IMR-90 (cell line): ENCODE measurements at regions not wholly inside any gene's neighbourhood (a gene's known extent, or its start where the extent isn't known, plus 50 kb on each side); places are given as distances from the start of the nearest gene placed in this dataset.

Experiments
- ATAC-seq: fragments of 200-7000 bp; cut with Tn5 transposase; 2 replicates; pipeline ENCODE4 v1.9.1; 2020; ENCODE audit warnings: low read depth, mild to moderate bottlenecking, moderate library complexity
- BruUV-seq: library from RNA; stranded (reverse); fragments of 400-500 nt; replicated peaks from 2 replicates; lab custom pipeline; 2021; lab: Mats Ljungman, UMichigan
- CTCF ChIA-PET: fragments of 300-600 bp; formaldehyde crosslinking; extraction: SDS; loops from one replicate; lab custom pipeline; 2021; ENCODE audit warnings: antibody characterized with exemption; lab: Yijun Ruan, JAX
- POLR2A ChIA-PET: fragments of 300-600 bp; sonication (Branson Sonifier 250); formaldehyde crosslinking; loops from one replicate; lab custom pipeline; 2022; ENCODE audit warnings: antibody characterized with exemption; ENCODE audit not compliant: unreplicated experiment; lab: Charles Lee
- DNase-seq: peaks from one replicate; pipeline ENCODE4 v3.0.0; 2013
- H2AFZ ChIP-seq: replicated peaks from 2 replicates; pipeline ENCODE3; 2013; ENCODE audit warnings: low read length, mild to moderate bottlenecking; ENCODE audit not compliant: poor library complexity
- H2AK5ac ChIP-seq: 2 replicates; pipeline ENCODE4 v1.6.1; 2013; ENCODE audit warnings: low read depth, low read length, inconsistent platforms
- H2AK9ac ChIP-seq: replicated peaks from 2 replicates; pipeline ENCODE3; 2013; ENCODE audit warnings: mild to moderate bottlenecking, low read depth, low read length, moderate library complexity; ENCODE audit not compliant: poor library complexity
- H2BK120ac ChIP-seq: 2 replicates; pipeline ENCODE4 v1.6.1; 2013; ENCODE audit warnings: low read depth, low read length, inconsistent platforms
- H2BK15ac ChIP-seq: 3 replicates; pipeline ENCODE4 v1.6.1; 2013; ENCODE audit warnings: low read depth, low read length, inconsistent platforms
- H2BK20ac ChIP-seq: 2 replicates; pipeline ENCODE4 v1.6.1; 2013; ENCODE audit warnings: low read depth, mild to moderate bottlenecking, inconsistent platforms, low read length, moderate library complexity
- H2BK5ac ChIP-seq: 2 replicates; pipeline ENCODE4 v1.6.1; 2013; ENCODE audit warnings: mild to moderate bottlenecking, low read depth, low read length, inconsistent platforms; ENCODE audit not compliant: poor library complexity, severe bottlenecking
- H3K14ac ChIP-seq: replicated peaks from 2 replicates; pipeline ENCODE4 v1.6.1; 2013; ENCODE audit warnings: low read depth, low read length, inconsistent platforms
- H3K18ac ChIP-seq: 2 replicates; pipeline ENCODE4 v1.6.1; 2013; ENCODE audit warnings: low read depth, low read length, control low read depth
- H3K23ac ChIP-seq: 2 replicates; pipeline ENCODE4 v1.6.1; 2013; ENCODE audit warnings: low read depth, low read length, inconsistent platforms
- H3K27ac ChIP-seq: 2 replicates; pipeline ENCODE4 v1.5.1; 2013; ENCODE audit warnings: mild to moderate bottlenecking, control low read depth, low read length; ENCODE audit not compliant: insufficient read depth
- H3K27me3 ChIP-seq: 2 replicates; pipeline ENCODE4 v1.6.1; 2013; ENCODE audit warnings: low read length; ENCODE audit not compliant: control insufficient read depth, insufficient read depth
- H3K36me3 ChIP-seq: 2 replicates; pipeline ENCODE4 v1.6.1; 2013; ENCODE audit warnings: low read length, mixed read lengths; ENCODE audit not compliant: control insufficient read depth, insufficient read depth
- H3K4ac ChIP-seq: 2 replicates; pipeline ENCODE4 v1.6.1; 2013; ENCODE audit warnings: low read depth, low read length, inconsistent platforms
- H3K4me1 ChIP-seq: 2 replicates; pipeline ENCODE4 v1.6.1; 2013; ENCODE audit warnings: low read length, mixed read lengths; ENCODE audit not compliant: control insufficient read depth, insufficient read depth
- H3K4me2 ChIP-seq: 2 replicates; pipeline ENCODE4 v1.6.1; 2013; ENCODE audit warnings: low read depth, mild to moderate bottlenecking, control low read depth, low read length, moderate library complexity
- H3K4me3 ChIP-seq: 2 replicates; pipeline ENCODE4 v1.5.1; 2013; ENCODE audit warnings: low read depth, mild to moderate bottlenecking, control low read depth, low read length, moderate library complexity; ENCODE audit not compliant: insufficient read depth
- H3K56ac ChIP-seq: 2 replicates; pipeline ENCODE4 v1.6.1; 2013; ENCODE audit warnings: low read length, inconsistent platforms; ENCODE audit not compliant: insufficient read depth; ENCODE audit errors: extremely low read depth
- H3K79me1 ChIP-seq, 2 experiments: 2 replicates each; pipeline ENCODE4 v1.6.1; 2013; ENCODE audit warnings: low read length in 2 of 2, inconsistent platforms in 1 of 2, low read depth in 1 of 2
- H3K9ac ChIP-seq: 2 replicates; pipeline ENCODE4 v1.6.1; 2013; ENCODE audit warnings: low read depth, low read length, control low read depth
- H3K9me1 ChIP-seq: 2 replicates; pipeline ENCODE4 v1.6.1; 2013; ENCODE audit warnings: low read length, inconsistent platforms; ENCODE audit not compliant: insufficient read depth
- H3K9me3 ChIP-seq: 2 replicates; pipeline ENCODE4 v1.6.1; 2013; ENCODE audit warnings: low read length; ENCODE audit not compliant: control insufficient read depth, insufficient read depth
- H4K20me1 ChIP-seq: 2 replicates; pipeline ENCODE4 v1.6.1; 2013; ENCODE audit warnings: low read length, inconsistent platforms; ENCODE audit not compliant: insufficient read depth
- H4K5ac ChIP-seq: 2 replicates; pipeline ENCODE4 v1.6.1; 2013; ENCODE audit warnings: mild to moderate bottlenecking, low read depth, low read length, control low read depth
- H4K8ac ChIP-seq, 2 experiments: 2 replicates each; pipeline ENCODE4 v1.6.1; 2013; ENCODE audit warnings: low read depth in 2 of 2, low read length in 2 of 2, control low read depth in 1 of 2, inconsistent platforms in 1 of 2
- H4K91ac ChIP-seq: 2 replicates; pipeline ENCODE4 v1.6.1; 2013; ENCODE audit warnings: low read depth, low read length, inconsistent platforms; ENCODE audit not compliant: insufficient read depth
- BHLHE40 ChIP-seq: fragments of 150-350 bp; IDR thresholded peaks from 2 replicates; pipeline ENCODE4 v1.6.1; 2016; ENCODE audit warnings: mild to moderate bottlenecking, low read depth, low read length
- CEBPB ChIP-seq: IDR thresholded peaks from 2 replicates; pipeline ENCODE4 v1.6.1; 2012; ENCODE audit warnings: low read depth, low read length, improper control_type of control experiment
- CHD1 ChIP-seq: IDR thresholded peaks from 2 replicates; pipeline ENCODE4 v1.6.1; 2012; ENCODE audit warnings: low read depth, low read length, improper control_type of control experiment
- FOS ChIP-seq: fragments of 150-350 bp; IDR thresholded peaks from 2 replicates; pipeline ENCODE4 v1.6.1; 2016; ENCODE audit warnings: low read depth, low read length
- MXI1 ChIP-seq: IDR thresholded peaks from 2 replicates; pipeline ENCODE4 v1.6.1; 2012; ENCODE audit warnings: low read depth, mild to moderate bottlenecking, low read length, moderate library complexity, borderline replicate concordance
- POLR2A ChIP-seq: IDR thresholded peaks from 2 replicates; pipeline ENCODE4 v1.6.1; 2012; ENCODE audit warnings: mild to moderate bottlenecking, low read depth, low read length
- RAD21 ChIP-seq: IDR thresholded peaks from 2 replicates; pipeline ENCODE4 v1.6.1; 2012; ENCODE audit warnings: low read length, improper control_type of control experiment
- RFX5 ChIP-seq: IDR thresholded peaks from 2 replicates; pipeline ENCODE4 v1.8.0; 2012; ENCODE audit warnings: low read depth, mild to moderate bottlenecking, low read length, moderate library complexity
- dilution Hi-C: fragments of 300-500 bp; cut with HindIII; formaldehyde crosslinking; loops from one replicate; pipeline ENCODE4 v1.14.3; 2018; ENCODE audit warnings: low sequenced_read_pairs; ENCODE audit not compliant: unreplicated experiment
- in situ Hi-C: fragments of 300-500 bp; cut with MboI; formaldehyde crosslinking; loops from 3 replicates; pipeline ENCODE4 v1.14.3; 2019; ENCODE audit warnings: low sequenced_read_pairs, inconsistent platforms, mixed read lengths
- intact Hi-C: fragments of 100-400 bp; cut with micrococcal nuclease; formaldehyde crosslinking; loops from 2 replicates; pipeline ENCODE4 v1.10.0; 2022
- TF ChIP-seq, protein P1 (sequence below): fragments of 150-350 bp; IDR thresholded peaks from 2 replicates; pipeline ENCODE4 v1.6.1; 2016; ENCODE audit warnings: low read depth, mild to moderate bottlenecking, low read length, moderate library complexity, borderline replicate concordance
- TF ChIP-seq, protein P2 (sequence below): conservative IDR thresholded peaks from 2 replicates; pipeline ENCODE4 v1.5.1; 2012; ENCODE audit warnings: mild to moderate bottlenecking, low read depth, low read length, improper control_type of control experiment
- TF ChIP-seq, protein P3 (sequence below): fragments of 150-350 bp; IDR thresholded peaks from 2 replicates; pipeline ENCODE4 v1.6.1; 2017; ENCODE audit warnings: mild to moderate bottlenecking, antibody characterized with exemption, low read length, low read depth

DNA sequence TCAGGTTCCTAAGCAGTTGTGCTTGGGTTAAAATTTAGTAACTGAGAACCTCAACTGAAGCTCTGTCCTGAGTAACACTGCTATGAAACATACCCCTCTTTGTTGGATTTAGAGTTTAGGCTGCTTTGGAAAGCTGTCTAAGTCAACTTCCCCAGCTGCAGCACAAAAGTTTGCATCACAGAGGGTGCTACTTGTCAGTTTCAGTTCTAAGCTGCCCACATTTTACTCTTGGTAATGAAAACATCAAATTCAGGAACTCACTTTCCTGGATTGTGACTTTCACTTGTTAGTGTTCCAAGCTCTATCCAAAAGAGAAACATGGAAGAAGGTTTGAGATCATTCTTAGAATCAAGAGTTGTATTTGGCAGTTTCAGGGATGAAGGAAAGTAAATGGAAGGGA, 191.7 kb upstream of the NFIA start:
- POLR2A ChIA-PET = no interaction called here
- Histone ChIP-seq H3K9ac (no peak overlapping the region), H4K91ac (no peak overlapping the region), H3K79me1 (no peaks in the 10 kb centered on the region), H4K8ac (no peak overlapping the region), H3K56ac (no peak overlapping the region), H3K14ac (no peak overlapping the region), H4K20me1 (no peaks in the 10 kb centered on the region), H3K18ac (no peak overlapping the region), H3K27me3 (no peaks in the 10 kb centered on the region), H2BK5ac (no peak overlapping the region), H2AK5ac (no peak overlapping the region), H3K27ac (no peak overlapping the region), H3K4me2 (no peak overlapping the region), H2BK15ac (no peak overlapping the region), H2BK20ac (no peak overlapping the region), H3K4ac (no peak overlapping the region), H3K9me1 (no peaks in the 10 kb centered on the region), H4K5ac (no peak overlapping the region), H3K36me3 (no peaks in the 10 kb centered on the region), H3K23ac (no peak overlapping the region), H3K4me1 (no peaks in the 10 kb centered on the region), H2BK120ac (no peak overlapping the region), H3K9me3 (no peaks in the 10 kb centered on the region), H2AK9ac (no peak overlapping the region), H2AFZ (no peak overlapping the region), H3K4me3 (no peak overlapping the region)
- dilution Hi-C loops = no loop called here
- intact Hi-C loops = no loop called here
- no TSS peak for BruUV-seq
- CTCF ChIA-PET = interaction anchor here (0.6 to 1.0 kb wide), 2 partner anchors 10 to 21 kb away, joined by 3 to 4 read pairs; no protein-coding TSS in a partner anchor
- ATAC-seq (no peak), DNase-seq (no peak)
- TF ChIP-seq FOS (no peak), BHLHE40 (no peak), MXI1 (no peak), POLR2A (no peak), CHD1 (no peak), CEBPB (no peak), RAD21 (no peak), RFX5 (no peak)
- TF ChIP-seq, protein P1, sequence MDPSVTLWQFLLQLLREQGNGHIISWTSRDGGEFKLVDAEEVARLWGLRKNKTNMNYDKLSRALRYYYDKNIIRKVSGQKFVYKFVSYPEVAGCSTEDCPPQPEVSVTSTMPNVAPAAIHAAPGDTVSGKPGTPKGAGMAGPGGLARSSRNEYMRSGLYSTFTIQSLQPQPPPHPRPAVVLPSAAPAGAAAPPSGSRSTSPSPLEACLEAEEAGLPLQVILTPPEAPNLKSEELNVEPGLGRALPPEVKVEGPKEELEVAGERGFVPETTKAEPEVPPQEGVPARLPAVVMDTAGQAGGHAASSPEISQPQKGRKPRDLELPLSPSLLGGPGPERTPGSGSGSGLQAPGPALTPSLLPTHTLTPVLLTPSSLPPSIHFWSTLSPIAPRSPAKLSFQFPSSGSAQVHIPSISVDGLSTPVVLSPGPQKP = no peak
- TF ChIP-seq, protein P2, sequence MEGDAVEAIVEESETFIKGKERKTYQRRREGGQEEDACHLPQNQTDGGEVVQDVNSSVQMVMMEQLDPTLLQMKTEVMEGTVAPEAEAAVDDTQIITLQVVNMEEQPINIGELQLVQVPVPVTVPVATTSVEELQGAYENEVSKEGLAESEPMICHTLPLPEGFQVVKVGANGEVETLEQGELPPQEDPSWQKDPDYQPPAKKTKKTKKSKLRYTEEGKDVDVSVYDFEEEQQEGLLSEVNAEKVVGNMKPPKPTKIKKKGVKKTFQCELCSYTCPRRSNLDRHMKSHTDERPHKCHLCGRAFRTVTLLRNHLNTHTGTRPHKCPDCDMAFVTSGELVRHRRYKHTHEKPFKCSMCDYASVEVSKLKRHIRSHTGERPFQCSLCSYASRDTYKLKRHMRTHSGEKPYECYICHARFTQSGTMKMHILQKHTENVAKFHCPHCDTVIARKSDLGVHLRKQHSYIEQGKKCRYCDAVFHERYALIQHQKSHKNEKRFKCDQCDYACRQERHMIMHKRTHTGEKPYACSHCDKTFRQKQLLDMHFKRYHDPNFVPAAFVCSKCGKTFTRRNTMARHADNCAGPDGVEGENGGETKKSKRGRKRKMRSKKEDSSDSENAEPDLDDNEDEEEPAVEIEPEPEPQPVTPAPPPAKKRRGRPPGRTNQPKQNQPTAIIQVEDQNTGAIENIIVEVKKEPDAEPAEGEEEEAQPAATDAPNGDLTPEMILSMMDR = no peak
- TF ChIP-seq, protein P3, sequence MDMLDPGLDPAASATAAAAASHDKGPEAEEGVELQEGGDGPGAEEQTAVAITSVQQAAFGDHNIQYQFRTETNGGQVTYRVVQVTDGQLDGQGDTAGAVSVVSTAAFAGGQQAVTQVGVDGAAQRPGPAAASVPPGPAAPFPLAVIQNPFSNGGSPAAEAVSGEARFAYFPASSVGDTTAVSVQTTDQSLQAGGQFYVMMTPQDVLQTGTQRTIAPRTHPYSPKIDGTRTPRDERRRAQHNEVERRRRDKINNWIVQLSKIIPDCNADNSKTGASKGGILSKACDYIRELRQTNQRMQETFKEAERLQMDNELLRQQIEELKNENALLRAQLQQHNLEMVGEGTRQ = no peak
- in situ Hi-C loops = no loop called here
